CD14-positive monocyte (primary cell): ENCODE measurements at regions not wholly inside any gene's neighbourhood (a gene's known extent, or its start where the extent isn't known, plus 50 kb on each side); places are given as distances from the start of the nearest gene placed in this dataset.

ENCODE experiments used
- DNase-seq, 3 donors: peaks; one replicate each; pipeline ENCODE4 v3.0.0-alpha.2; 2011 to 2022
- H2AFZ ChIP-seq: 2 replicates; pipeline ENCODE4 v1.6.0; 2012; ENCODE audit warnings: mild to moderate bottlenecking, low read depth, low read length, inconsistent platforms; ENCODE audit not compliant: insufficient read depth, poor library complexity, severe bottlenecking
- H3K27ac ChIP-seq, 2 donors: 1 replicate in 1 of 2; 2 replicates in 1 of 2; pipeline ENCODE4 v1.5.1; 2012 to 2013; ENCODE audit warnings: low read length in 2 of 2, control low read depth in 1 of 2, inconsistent platforms in 1 of 2, low read depth in 1 of 2, mild to moderate bottlenecking in 1 of 2
- H3K27me3 ChIP-seq, 2 donors: one replicate each; pipeline versions ENCODE4 v1.6.0 to v1.6.1; 2011 to 2013; ENCODE audit warnings: low read length in 2 of 2; ENCODE audit not compliant: control insufficient read depth in 2 of 2, insufficient read depth in 2 of 2
- H3K36me3 ChIP-seq, 2 donors: replicated peaks in 1 of 2; 1 replicate in 1 of 2; 2 replicates in 1 of 2; pipeline versions ENCODE4 v1.5.1 to v1.6.1; 2012 to 2013; ENCODE audit warnings: low read length in 2 of 2, control low read depth in 1 of 2, inconsistent platforms in 1 of 2, mild to moderate bottlenecking in 1 of 2; ENCODE audit not compliant: insufficient read depth in 2 of 2, control insufficient read depth in 1 of 2
- H3K4me1 ChIP-seq, 2 donors: 1 replicate in 1 of 2; 2 replicates in 1 of 2; pipeline versions ENCODE4 v1.5.1 to v1.6.1; 2012 to 2013; ENCODE audit warnings: low read length in 2 of 2, control low read depth in 1 of 2, inconsistent platforms in 1 of 2, mild to moderate bottlenecking in 1 of 2, moderate library complexity in 1 of 2; ENCODE audit not compliant: insufficient read depth in 2 of 2, control insufficient read depth in 1 of 2
- H3K4me2 ChIP-seq: replicated peaks from 2 replicates; pipeline ENCODE3; 2012; ENCODE audit warnings: low read length, moderate library complexity, mild to moderate bottlenecking; ENCODE audit not compliant: poor library complexity, severe bottlenecking; ENCODE audit errors: extremely low read depth
- H3K4me3 ChIP-seq, 3 experiments: fragments of 200-600 bp in 1 of 3; sonication (generic) in 1 of 3; replicated peaks in 1 of 3; 1 replicate in 2 of 3; 2 replicates in 1 of 3; pipeline ENCODE4 v1.5.1; 2011 to 2013; ENCODE audit warnings: low read length in 3 of 3, mild to moderate bottlenecking in 3 of 3, control low read depth in 2 of 3, low read depth in 2 of 3, inconsistent platforms in 1 of 3, moderate library complexity in 1 of 3
- H3K79me2 ChIP-seq: 2 replicates; pipeline ENCODE4 v1.6.0; 2012; ENCODE audit warnings: mild to moderate bottlenecking, control low read depth, inconsistent platforms, low read length, moderate library complexity; ENCODE audit not compliant: insufficient read depth
- H3K9ac ChIP-seq: 2 replicates; pipeline ENCODE4 v1.6.0; 2017; ENCODE audit warnings: low read length, mild to moderate bottlenecking; ENCODE audit not compliant: insufficient read depth, poor library complexity, severe bottlenecking
- H3K9me3 ChIP-seq, 2 donors: replicated peaks in 1 of 2; 1 replicate in 1 of 2; 2 replicates in 1 of 2; pipeline versions ENCODE4 v1.5.1 to v1.6.1; 2012 to 2013; ENCODE audit warnings: low read length in 2 of 2, control low read depth in 1 of 2; ENCODE audit not compliant: control insufficient read depth in 1 of 2, insufficient read depth in 1 of 2
- H4K20me1 ChIP-seq: 2 replicates; pipeline ENCODE4 v1.6.0; 2012; ENCODE audit warnings: mild to moderate bottlenecking, low read length, control low read depth, moderate library complexity; ENCODE audit not compliant: insufficient read depth
- H3K27ac Mint-ChIP-seq, 7 donors: one replicate each; pipeline ENCODE4 v1.8.0; 2020; ENCODE audit warnings: mild to moderate bottlenecking in 7 of 7, mixed read lengths in 7 of 7, moderate library complexity in 6 of 7, inconsistent platforms in 2 of 7
- H3K27me3 Mint-ChIP-seq, 3 donors: one replicate each; pipeline ENCODE4 v1.8.0; 2021 to 2022; ENCODE audit warnings: low read depth in 3 of 3, mild to moderate bottlenecking in 3 of 3, mixed read lengths in 3 of 3, moderate library complexity in 3 of 3, inconsistent platforms in 1 of 3
- H3K36me3 Mint-ChIP-seq, 2 donors: one replicate each; pipeline ENCODE4 v1.8.0; 2020; ENCODE audit warnings: mixed read lengths in 2 of 2, inconsistent platforms in 1 of 2, mild to moderate bottlenecking in 1 of 2
- H3K4me1 Mint-ChIP-seq: one replicate; pipeline ENCODE4 v1.8.0; 2020; ENCODE audit warnings: mild to moderate bottlenecking, mixed read lengths
- H3K4me3 Mint-ChIP-seq, 2 donors: one replicate each; pipeline ENCODE4 v1.8.0; 2020; ENCODE audit warnings: mild to moderate bottlenecking in 2 of 2, mixed read lengths in 2 of 2, moderate library complexity in 1 of 2
- H3K9me3 Mint-ChIP-seq, 7 donors: one replicate each; pipeline ENCODE4 v1.8.0; 2020 to 2022; ENCODE audit warnings: mixed read lengths in 7 of 7, mild to moderate bottlenecking in 6 of 7, moderate library complexity in 6 of 7, inconsistent platforms in 2 of 7
- CTCF ChIP-seq: fragments of 200-600 bp; IDR thresholded peaks from one replicate; pipeline ENCODE4 v1.8.0; 2022; ENCODE audit warnings: antibody characterized with exemption, mild to moderate bottlenecking
- WGBS: methylation state at CpG from one replicate; pipeline ENCODE4 v1.1.5; 2013; ENCODE audit warnings: missing lambda C conversion rate; ENCODE audit not compliant: insufficient coverage; 5-methylcytosine and 5-hydroxymethylcytosine counted together
- intact Hi-C, 2 donors: fragments of 100-400 bp; cut with micrococcal nuclease; formaldehyde crosslinking; loops; one replicate each; pipeline versions ENCODE4 v1.15.0 to v1.15.1; 2023

GRCh38 chr4:153127760-153128494, 76.3 kb upstream of the TRIM2 start:
- Histone ChIP-seq H3K4me2 (no peak overlapping the region), H2AFZ (peak overlapping the region; percentile 59), H3K9me3 (no peaks in the 10 kb centered on the region), H3K36me3 (no peaks in the 10 kb centered on the region), H3K79me2 (no peaks in the 10 kb centered on the region), H3K9ac (no peak overlapping the region), H3K27me3 (no peaks in the 10 kb centered on the region), H3K27ac (no peak overlapping the region), H4K20me1 (no peaks in the 10 kb centered on the region), H3K4me1 (peaks cover 0 to 3% of the 10 kb centered on the region in 2 donors), H3K4me3 (no peak overlapping the region)
- H3K9me3 Mint-ChIP-seq: no peaks in the 10 kb centered on the region
- intact Hi-C loops: loop anchor here (5.0 kb wide), 2 partner anchors 46 to 281 kb away; no protein-coding TSS in a partner anchor
- no peak overlapping the region for H3K27ac Mint-ChIP-seq
- WGBS: 15% methylated on average over 13 of the region's 18 CpGs
- H3K36me3 Mint-ChIP-seq: no peaks in the 10 kb centered on the region
- DNase-seq: peak; percentile 64 to 77 (median 73)
- peaks cover 0 to 6% (median 4%) of the 10 kb centered on the region in 3 donors for H3K27me3 Mint-ChIP-seq
- peak overlapping the region in 1 of 2 donors; percentile 26 for H3K4me3 Mint-ChIP-seq
- TF ChIP-seq CTCF: peak; percentile 94
- peaks cover 4% of the 10 kb centered on the region for H3K4me1 Mint-ChIP-seq

- Histone ChIP-seq H3K4me1 (peaks cover 19 to 20% of the 10 kb centered on the region in 2 donors), H2AFZ (no peak overlapping the region), H4K20me1 (no peaks in the 10 kb centered on the region), H3K9me3 (no peaks in the 10 kb centered on the region), H3K79me2 (no peaks in the 10 kb centered on the region), H3K4me2 (no peak overlapping the region), H3K4me3 (no peak overlapping the region), H3K27ac (no peak overlapping the region), H3K27me3 (no peaks in the 10 kb centered on the region), H3K36me3 (no peaks in the 10 kb centered on the region), H3K9ac (no peak overlapping the region)
- H3K27ac Mint-ChIP-seq: peak overlapping the region in 1 of 7 donors; percentile 60
- H3K4me1 Mint-ChIP-seq: peaks cover 22% of the 10 kb centered on the region
- DNase-seq: no peak
- peak; percentile 27 for TF ChIP-seq CTCF
- WGBS: 100% methylated on average over 3 of the region's 7 CpGs
- H3K27me3 Mint-ChIP-seq: peaks cover 0 to 4% (median 3%) of the 10 kb centered on the region in 3 donors
- intact Hi-C loops: no loop called here
- H3K36me3 Mint-ChIP-seq: peaks cover 2% of the 10 kb centered on the region in 2 donors
- no peaks in the 10 kb centered on the region for H3K9me3 Mint-ChIP-seq
- H3K4me3 Mint-ChIP-seq: no peak overlapping the region
Measured at GRCh38 chr4:153131596-153131995, 72.6 kb upstream of the TRIM2 start.
